Choroid plexus epithelial cell (primary cell): ENCODE measurements at regions not wholly inside any gene's neighbourhood (a gene's known extent, or its start where the extent isn't known, plus 50 kb on each side); places are given as distances from the start of the nearest gene placed in this dataset.

Source experiments
- DNase-seq: peaks from one replicate; pipeline ENCODE4 v3.0.0-alpha.2; 2010; ENCODE audit warnings: low read depth
- H3K4me3 ChIP-seq: 2 replicates; pipeline ENCODE4 v1.5.1; 2011; ENCODE audit warnings: low read depth, mild to moderate bottlenecking, control low read depth, low read length, moderate library complexity
- CTCF ChIP-seq: conservative IDR thresholded peaks from 2 replicates; pipeline ENCODE4 v1.5.1; 2011; ENCODE audit warnings: low read depth, mild to moderate bottlenecking, control low read depth, inconsistent platforms, low read length, moderate library complexity

DNA sequence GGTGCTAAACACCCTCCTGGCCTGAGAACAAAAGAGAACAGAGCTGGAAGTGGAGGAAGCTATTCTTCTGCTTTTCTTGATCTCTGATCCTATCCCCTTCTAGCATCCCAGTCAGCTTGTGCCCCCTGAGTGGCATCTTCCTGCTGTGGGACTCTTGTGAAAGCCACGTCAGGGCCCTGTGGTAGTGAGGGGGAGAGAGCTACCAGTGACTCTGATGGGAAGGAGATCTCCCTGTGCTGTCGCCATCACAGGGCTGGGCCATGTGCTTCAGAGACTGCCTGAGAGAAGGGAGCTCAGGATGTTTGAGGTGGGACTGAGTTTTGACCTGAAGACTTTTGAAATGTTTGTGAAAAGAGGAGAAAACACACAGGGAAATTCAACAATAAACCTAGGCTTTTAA is 107.6 kb upstream of the FUT8 start:
- TF ChIP-seq CTCF = no peak
- no peak for DNase-seq

GRCh38 chr14:65308536-65308935 is 104.0 kb upstream of the FUT8 start:
- no peak overlapping the region for H3K4me3 ChIP-seq
- no peak for DNase-seq
- no peak for TF ChIP-seq CTCF

More for the DNA sequence above, 107.6 kb upstream of the FUT8 start:
- H3K4me3 ChIP-seq = no peak overlapping the region

DNA sequence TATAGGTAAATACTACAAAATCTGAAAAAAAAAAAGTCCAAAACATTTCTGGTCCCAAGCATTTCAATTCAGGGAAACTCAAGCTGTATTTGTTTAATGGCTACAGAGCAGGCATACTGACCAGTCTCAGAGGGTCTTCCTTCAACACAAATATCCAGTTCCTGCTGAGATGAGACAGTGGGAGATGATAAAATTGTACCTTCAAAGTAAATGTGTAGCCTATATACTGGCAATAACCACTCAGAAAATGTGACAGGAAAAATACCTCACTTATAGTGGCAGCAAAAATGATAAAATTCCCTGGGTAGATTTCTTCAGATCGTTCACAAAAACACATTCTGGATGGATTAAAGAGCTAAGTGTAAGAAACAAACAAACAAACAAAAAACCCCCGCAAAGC is 102.0 kb upstream of the FUT8 start:
- DNase-seq = no peak
- H3K4me3 ChIP-seq = no peak overlapping the region
- TF ChIP-seq CTCF = no peak

GRCh38 chr14:65312859-65313258 is 99.7 kb upstream of the FUT8 start:
- TF ChIP-seq CTCF = no peak
- H3K4me3 ChIP-seq = no peak overlapping the region
- DNase-seq = no peak

DNA sequence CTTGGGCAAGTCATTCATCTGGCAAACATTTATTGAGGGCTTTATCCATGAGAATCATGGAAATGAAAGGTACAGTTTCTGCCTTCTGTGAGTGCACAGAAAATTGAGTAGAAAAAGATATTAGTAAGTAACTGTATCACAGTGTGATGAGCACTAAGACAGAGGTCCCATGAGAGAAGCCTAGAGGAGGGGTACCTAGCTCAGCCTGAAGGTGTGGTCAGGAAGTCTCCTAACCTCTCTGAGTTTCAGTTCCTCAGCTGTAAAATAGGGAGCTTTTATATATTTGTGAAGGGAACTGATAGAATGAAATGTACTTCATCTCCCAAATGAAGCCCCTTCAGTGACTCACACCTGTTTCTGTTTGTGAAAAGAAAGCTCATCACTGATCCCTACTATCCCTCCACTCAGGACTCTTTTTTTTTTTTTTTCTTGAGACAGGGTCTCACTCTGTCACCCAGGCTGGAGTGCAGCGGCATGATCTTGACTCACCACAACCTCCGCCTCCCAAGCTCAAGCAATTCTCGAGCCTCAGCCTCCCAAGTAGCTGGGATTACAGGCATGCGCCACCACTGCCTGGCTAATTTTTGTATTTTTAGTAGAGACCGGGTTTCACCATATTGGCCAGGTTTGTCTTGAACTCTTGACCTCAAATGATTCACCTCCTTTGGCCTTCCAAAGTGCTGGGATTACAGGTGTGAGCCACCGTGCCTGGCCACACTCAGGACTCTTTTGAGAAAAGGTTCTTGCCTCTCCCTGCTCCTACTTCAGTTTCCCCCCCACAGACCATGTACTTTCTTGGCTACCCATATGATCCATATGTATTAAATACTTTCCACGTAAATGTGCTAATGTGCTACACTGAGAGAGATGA is 93.7 kb upstream of the FUT8 start:
- DNase-seq = no peak
- no peak for TF ChIP-seq CTCF
- no peak overlapping the region for H3K4me3 ChIP-seq

- no peak overlapping the region for H3K4me3 ChIP-seq
- no peak for DNase-seq
- TF ChIP-seq CTCF = no peak
These were observed 91.7 kb upstream of the FUT8 start for GRCh38 chr14:65320661-65321308.

- no peak for DNase-seq
- TF ChIP-seq CTCF = no peak
- no peak overlapping the region for H3K4me3 ChIP-seq
These were observed 91.1 kb upstream of the FUT8 start for GRCh38 chr14:65321370-65321875.
